HCT116 (cell line): ENCODE measurements at regions not wholly inside any gene's neighbourhood (a gene's known extent, or its start where the extent isn't known, plus 50 kb on each side); places are given as distances from the start of the nearest gene placed in this dataset.
"Not testable (repeated sequence)": the region's sequence is repeated elsewhere in the genome, so short reads cannot be mapped to it uniquely, and the experiment has no call there.

Source experiments
- ATAC-seq: fragments of 200-7000 bp; cut with Tn5 transposase; 2 replicates; pipeline ENCODE4 v1.9.1; 2020; ENCODE audit warnings: mild to moderate bottlenecking, moderate library complexity
- BruUV-seq: library from RNA; stranded (reverse); fragments of 400-500 nt; replicated peaks from 2 replicates; lab custom pipeline; 2021; lab: Mats Ljungman, UMichigan
- CTCF ChIA-PET: fragments of 300-600 bp; sonication (Branson Sonifier 250); formaldehyde crosslinking; loops from one replicate; lab custom pipeline; 2021; ENCODE audit warnings: antibody characterized with exemption; lab: Charles Lee
- POLR2A ChIA-PET: fragments of 300-600, 350-600 bp; sonication (Branson Sonifier 250); formaldehyde crosslinking; loops from one replicate; lab custom pipeline; 2021; ENCODE audit warnings: antibody characterized with exemption; lab: Charles Lee
- RAD21 ChIA-PET, 2 experiments: fragments of 300-600 bp; sonication (Branson Sonifier 250); formaldehyde crosslinking; loops; one replicate each; lab custom pipeline; 2023; ENCODE audit warnings: low total read pairs in 2 of 2; ENCODE audit not compliant: uncharacterized antibody in 2 of 2, unreplicated experiment in 2 of 2, low non-redundant PET in 1 of 2; lab: Charles Lee
- DNase-seq: peaks from one replicate; pipeline ENCODE4 v3.0.0-alpha.2; 2010; ENCODE audit warnings: low read depth, low spot score
- H2AFZ ChIP-seq: fragments of 200-600 bp; shearing (Covaris generic), sonication (generic); 2 replicates; pipeline ENCODE4 v1.6.1; 2017; ENCODE audit warnings: low read depth, mixed run types, mixed read lengths, antibody characterized with exemption, low read length; ENCODE audit not compliant: poor library complexity, severe bottlenecking
- H3K27ac ChIP-seq: 2 replicates; pipeline ENCODE4 v1.5.1; 2012; ENCODE audit warnings: low read depth, low read length
- H3K27me3 ChIP-seq: fragments of 200-600 bp; sonication (generic); 2 replicates; pipeline ENCODE4 v1.6.1; 2016; ENCODE audit warnings: mixed run types, low read length, mixed read lengths; ENCODE audit not compliant: insufficient read depth
- H3K36me3 ChIP-seq, 2 experiments: fragments of 200-500 bp in 1 of 2; fragments of 200-600 bp in 1 of 2; sonication (Bioruptor generic) in 1 of 2; sonication (generic) in 1 of 2; 2 replicates each; pipeline versions ENCODE4 v1.5.1 to v1.6.1; 2014 to 2016; ENCODE audit warnings: low read length in 2 of 2, inconsistent platforms in 1 of 2, mixed read lengths in 1 of 2, mixed run types in 1 of 2; ENCODE audit not compliant: insufficient read depth in 2 of 2, control insufficient read depth in 1 of 2
- H3K4me1 ChIP-seq, 2 experiments: fragments of 200-600 bp in 1 of 2; sonication (generic) in 1 of 2; 2 replicates each; pipeline versions ENCODE4 v1.5.1 to v1.6.1; 2012 to 2017; ENCODE audit warnings: low read length in 2 of 2, inconsistent platforms in 1 of 2, mild to moderate bottlenecking in 1 of 2, mixed read lengths in 1 of 2, mixed run types in 1 of 2, moderate library complexity in 1 of 2; ENCODE audit not compliant: insufficient read depth in 2 of 2, control insufficient read depth in 1 of 2
- H3K4me2 ChIP-seq: fragments of 200-600 bp; sonication (generic); 2 replicates; pipeline ENCODE4 v1.6.1; 2017; ENCODE audit warnings: mixed run types, low read length, mixed read lengths
- H3K4me3 ChIP-seq, 2 experiments: fragments of 200-600 bp in 1 of 2; sonication (generic) in 1 of 2; replicated peaks in 1 of 2; 2 replicates each; pipeline ENCODE4 v1.5.1; 2011 to 2016; ENCODE audit warnings: low read length in 2 of 2, control low read depth in 1 of 2, low read depth in 1 of 2, mild to moderate bottlenecking in 1 of 2, mixed read lengths in 1 of 2, mixed run types in 1 of 2
- H3K79me2 ChIP-seq: fragments of 200-600 bp; sonication (generic); 2 replicates; pipeline ENCODE4 v1.6.1; 2017; ENCODE audit warnings: mild to moderate bottlenecking, mixed run types, low read length, moderate library complexity, mixed read lengths; ENCODE audit not compliant: insufficient read depth
- H3K9ac ChIP-seq: fragments of 200-600 bp; sonication (generic); 2 replicates; pipeline ENCODE4 v1.6.1; 2016; ENCODE audit warnings: low read length, mixed read lengths
- H3K9me2 ChIP-seq: fragments of 200-600 bp; sonication (generic), shearing (Covaris generic); 2 replicates; pipeline ENCODE4 v1.6.1; 2017; ENCODE audit warnings: mixed run types, mild to moderate bottlenecking, moderate library complexity; ENCODE audit not compliant: insufficient read depth
- H3K9me3 ChIP-seq, 2 experiments: fragments of 200-500 bp in 1 of 2; fragments of 200-600 bp in 1 of 2; sonication (Bioruptor generic) in 1 of 2; sonication (generic) in 1 of 2; 2 replicates each; pipeline ENCODE4 v1.6.1; 2014 to 2017; ENCODE audit warnings: low read length in 2 of 2, mixed read lengths in 2 of 2, inconsistent platforms in 1 of 2, low read depth in 1 of 2, mild to moderate bottlenecking in 1 of 2, mixed run types in 1 of 2, moderate library complexity in 1 of 2; ENCODE audit not compliant: control insufficient read depth in 1 of 2, insufficient read depth in 1 of 2
- H4K20me1 ChIP-seq: fragments of 200-600 bp; sonication (generic), shearing (Covaris generic); 2 replicates; pipeline ENCODE4 v1.6.1; 2017; ENCODE audit warnings: mixed run types, mild to moderate bottlenecking, moderate library complexity; ENCODE audit not compliant: insufficient read depth
- CEBPB ChIP-seq: IDR thresholded peaks from 2 replicates; pipeline ENCODE4 v1.6.1; 2012; ENCODE audit warnings: low read depth
- EGR1 ChIP-seq: IDR thresholded peaks from 2 replicates; pipeline ENCODE4 v1.6.1; 2012; ENCODE audit warnings: low read depth
- ELF1 ChIP-seq: IDR thresholded peaks from 2 replicates; pipeline ENCODE4 v1.6.1; 2012; ENCODE audit warnings: low read depth, borderline replicate concordance
- EZH2phosphoT487 ChIP-seq: fragments of 200-600 bp; IDR thresholded peaks from 2 replicates; pipeline ENCODE4 v1.6.1; 2018; ENCODE audit warnings: antibody characterized with exemption, borderline replicate concordance
- FOSL1 ChIP-seq: IDR thresholded peaks from 2 replicates; pipeline ENCODE4 v1.6.1; 2012; ENCODE audit warnings: low read depth
- JUND ChIP-seq: IDR thresholded peaks from 2 replicates; pipeline ENCODE4 v1.6.1; 2012
- POLR2A ChIP-seq: IDR thresholded peaks from 2 replicates; pipeline ENCODE4 v1.7.0; 2011; ENCODE audit warnings: borderline replicate concordance; ENCODE audit not compliant: insufficient read depth, insufficient read length; ENCODE audit errors: extremely low read depth
- RAD21 ChIP-seq: IDR thresholded peaks from 2 replicates; pipeline ENCODE4 v1.6.1; 2012; ENCODE audit warnings: low read depth, mild to moderate bottlenecking
- SIN3A ChIP-seq: IDR thresholded peaks from 2 replicates; pipeline ENCODE4 v1.6.1; 2012; ENCODE audit warnings: low read depth
- SP1 ChIP-seq: IDR thresholded peaks from 2 replicates; pipeline ENCODE4 v1.6.1; 2012; ENCODE audit warnings: low read depth
- SRF ChIP-seq: IDR thresholded peaks from 2 replicates; pipeline ENCODE4 v1.6.1; 2012; ENCODE audit warnings: low read depth
- TCF7L2 ChIP-seq: IDR thresholded peaks from 2 replicates; pipeline ENCODE4 v1.7.0; 2011; ENCODE audit warnings: borderline replicate concordance, inconsistent platforms; ENCODE audit not compliant: insufficient read depth, insufficient read length; ENCODE audit errors: extremely low read depth
- YY1 ChIP-seq: IDR thresholded peaks from 2 replicates; pipeline ENCODE4 v1.6.1; 2011; ENCODE audit warnings: low read length, low read depth, moderate library complexity, mild to moderate bottlenecking; ENCODE audit not compliant: insufficient replicate concordance; ENCODE audit errors: extremely low read depth
- ZFX ChIP-seq: fragments of 450-650 bp; IDR thresholded peaks from 2 replicates; pipeline ENCODE4 v1.6.1; 2017
- ZNF274 ChIP-seq: fragments of 200-500 bp; sonication (Bioruptor generic); IDR thresholded peaks from 2 replicates; pipeline ENCODE4 v1.6.1; 2014; ENCODE audit warnings: mild to moderate bottlenecking, low read depth, low read length, inconsistent platforms
- intact Hi-C: fragments of 100-400 bp; cut with micrococcal nuclease; formaldehyde crosslinking; loops from 2 replicates; pipeline ENCODE4 v1.10.0; 2022
- TF ChIP-seq, protein P1 (sequence below): IDR thresholded peaks from 2 replicates; pipeline ENCODE4 v1.6.1; 2012
- TF ChIP-seq, protein P2 (sequence below): IDR thresholded peaks from 2 replicates; pipeline ENCODE4 v1.6.1; 2012; ENCODE audit warnings: low read depth

DNA sequence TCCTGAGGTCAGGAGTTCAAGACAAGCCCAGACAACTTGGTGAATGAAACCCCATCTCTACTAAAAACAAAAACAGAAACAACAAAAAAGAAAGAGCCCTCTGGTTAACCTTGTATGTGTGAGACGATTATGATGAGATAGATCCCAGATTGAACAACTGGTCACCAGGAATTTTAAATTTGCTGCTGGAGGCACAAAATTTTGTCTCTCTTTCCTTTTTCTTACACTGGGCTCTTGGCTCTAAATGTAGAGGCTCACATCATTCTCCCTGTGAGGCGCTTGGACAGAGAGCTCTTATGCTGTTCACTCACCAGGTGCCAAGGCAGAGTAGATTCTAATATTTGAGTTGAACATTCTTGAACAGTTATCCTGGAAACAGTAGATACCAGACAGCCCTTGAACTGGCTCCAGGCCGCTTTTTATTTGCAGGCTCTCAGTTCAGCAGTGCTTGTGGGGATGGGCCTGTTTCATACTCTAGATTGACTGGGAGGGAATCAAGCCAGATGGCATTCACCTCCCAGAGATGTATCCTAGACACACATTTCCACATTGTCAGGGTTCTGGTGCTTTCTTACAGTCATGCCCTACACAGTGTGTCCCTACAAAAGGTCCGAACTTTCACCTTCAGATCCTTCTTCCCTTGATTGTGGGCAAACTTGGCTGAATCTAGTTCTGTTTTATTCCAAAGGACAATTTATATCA is 1159.6 kb downstream of the RPIA start (continued):
- no peak for TF ChIP-seq YY1
- no peak for TF ChIP-seq SP1
- no peak for TF ChIP-seq ELF1
- TF ChIP-seq, protein P1, sequence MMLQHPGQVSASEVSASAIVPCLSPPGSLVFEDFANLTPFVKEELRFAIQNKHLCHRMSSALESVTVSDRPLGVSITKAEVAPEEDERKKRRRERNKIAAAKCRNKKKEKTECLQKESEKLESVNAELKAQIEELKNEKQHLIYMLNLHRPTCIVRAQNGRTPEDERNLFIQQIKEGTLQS: no peak
- no peak for TF ChIP-seq SRF
- TF ChIP-seq EGR1: no peak

DNA sequence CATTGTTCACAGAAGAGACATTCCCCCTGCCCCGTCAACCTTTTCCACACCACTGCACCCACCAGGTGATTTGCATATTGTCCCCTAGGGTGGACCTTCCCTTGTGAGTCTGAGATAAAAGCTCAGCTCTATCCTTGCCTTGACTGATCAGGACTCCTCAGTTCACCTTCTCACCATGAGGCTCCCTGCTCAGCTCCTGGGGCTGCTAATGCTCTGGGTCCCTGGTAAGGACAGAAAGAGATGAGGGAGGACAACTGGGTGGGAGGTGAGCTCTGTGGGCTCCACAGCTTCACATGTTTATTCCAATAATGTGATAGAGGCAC is 1160.1 kb downstream of the RPIA start:
- Histone ChIP-seq H3K36me3 (no peaks in the 10 kb centered on the region), H3K9ac (no peak overlapping the region), H4K20me1 (no peaks in the 10 kb centered on the region), H3K9me3 (no peaks in the 10 kb centered on the region), H3K4me1 (no peaks in the 10 kb centered on the region), H3K4me2 (no peak overlapping the region), H3K9me2 (no peaks in the 10 kb centered on the region), H2AFZ (no peak overlapping the region), H3K27me3 (peaks cover 21% of the 10 kb centered on the region), H3K79me2 (no peaks in the 10 kb centered on the region), H3K4me3 (no peak overlapping the region), H3K27ac (no peak overlapping the region)
- ATAC-seq (no peak), DNase-seq (no peak)
- CTCF ChIA-PET: no interaction called here
- no TSS peak for BruUV-seq
- RAD21 ChIA-PET: no interaction called here
- POLR2A ChIA-PET: no interaction called here
- TF ChIP-seq FOSL1: no peak
- no peak for TF ChIP-seq SIN3A
- no peak for TF ChIP-seq ZNF274
- TF ChIP-seq SP1: no peak
- TF ChIP-seq SRF: no peak
- no peak for TF ChIP-seq ZFX
- no peak for TF ChIP-seq EGR1
- TF ChIP-seq, protein P2, sequence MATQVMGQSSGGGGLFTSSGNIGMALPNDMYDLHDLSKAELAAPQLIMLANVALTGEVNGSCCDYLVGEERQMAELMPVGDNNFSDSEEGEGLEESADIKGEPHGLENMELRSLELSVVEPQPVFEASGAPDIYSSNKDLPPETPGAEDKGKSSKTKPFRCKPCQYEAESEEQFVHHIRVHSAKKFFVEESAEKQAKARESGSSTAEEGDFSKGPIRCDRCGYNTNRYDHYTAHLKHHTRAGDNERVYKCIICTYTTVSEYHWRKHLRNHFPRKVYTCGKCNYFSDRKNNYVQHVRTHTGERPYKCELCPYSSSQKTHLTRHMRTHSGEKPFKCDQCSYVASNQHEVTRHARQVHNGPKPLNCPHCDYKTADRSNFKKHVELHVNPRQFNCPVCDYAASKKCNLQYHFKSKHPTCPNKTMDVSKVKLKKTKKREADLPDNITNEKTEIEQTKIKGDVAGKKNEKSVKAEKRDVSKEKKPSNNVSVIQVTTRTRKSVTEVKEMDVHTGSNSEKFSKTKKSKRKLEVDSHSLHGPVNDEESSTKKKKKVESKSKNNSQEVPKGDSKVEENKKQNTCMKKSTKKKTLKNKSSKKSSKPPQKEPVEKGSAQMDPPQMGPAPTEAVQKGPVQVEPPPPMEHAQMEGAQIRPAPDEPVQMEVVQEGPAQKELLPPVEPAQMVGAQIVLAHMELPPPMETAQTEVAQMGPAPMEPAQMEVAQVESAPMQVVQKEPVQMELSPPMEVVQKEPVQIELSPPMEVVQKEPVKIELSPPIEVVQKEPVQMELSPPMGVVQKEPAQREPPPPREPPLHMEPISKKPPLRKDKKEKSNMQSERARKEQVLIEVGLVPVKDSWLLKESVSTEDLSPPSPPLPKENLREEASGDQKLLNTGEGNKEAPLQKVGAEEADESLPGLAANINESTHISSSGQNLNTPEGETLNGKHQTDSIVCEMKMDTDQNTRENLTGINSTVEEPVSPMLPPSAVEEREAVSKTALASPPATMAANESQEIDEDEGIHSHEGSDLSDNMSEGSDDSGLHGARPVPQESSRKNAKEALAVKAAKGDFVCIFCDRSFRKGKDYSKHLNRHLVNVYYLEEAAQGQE: no peak
- no peak for TF ChIP-seq EZH2phosphoT487
- no peak for TF ChIP-seq YY1
- TF ChIP-seq CEBPB: no peak
- no peak for TF ChIP-seq JUND
- TF ChIP-seq POLR2A: no peak
- TF ChIP-seq, protein P1: no peak
- no peak for TF ChIP-seq RAD21
- TF ChIP-seq TCF7L2: no peak
- intact Hi-C loops: no loop called here

DNA sequence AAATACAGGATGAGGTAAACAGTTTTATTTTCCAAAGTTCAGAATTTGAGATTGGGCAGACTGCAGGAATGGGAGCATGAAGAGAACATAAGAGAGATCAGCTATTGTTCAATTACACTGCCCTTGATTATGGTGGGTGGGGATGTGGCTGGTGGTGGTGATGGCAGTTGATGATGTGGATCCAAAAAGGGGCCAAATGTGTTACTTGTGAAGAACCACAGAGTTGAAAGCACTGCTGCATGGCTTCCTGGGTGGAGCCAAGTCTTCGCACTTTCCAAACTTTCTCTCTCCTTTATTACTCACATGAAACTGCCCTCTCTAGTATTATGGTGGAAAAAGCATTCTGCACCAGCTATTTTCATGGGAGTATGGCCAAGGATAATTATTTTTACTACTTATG is 1162.0 kb downstream of the RPIA start:
- H3K27ac ChIP-seq, H3K4me3 ChIP-seq, ATAC-seq, H3K36me3 ChIP-seq, POLR2A ChIA-PET, H2AFZ ChIP-seq, H3K79me2 ChIP-seq, H4K20me1 ChIP-seq, H3K4me1 ChIP-seq, intact Hi-C loops, DNase-seq, H3K9me2 ChIP-seq, RAD21 ChIA-PET, CTCF ChIA-PET, BruUV-seq, H3K9ac ChIP-seq, H3K4me2 ChIP-seq, H3K9me3 ChIP-seq: not testable (repeated sequence)
- peaks cover 21% of the 10 kb centered on the region for H3K27me3 ChIP-seq
